OCI-LY1 (cell line): ENCODE measurements at regions not wholly inside any gene's neighbourhood (a gene's known extent, or its start where the extent isn't known, plus 50 kb on each side); places are given as distances from the start of the nearest gene placed in this dataset.

Experiments
- H2AFZ ChIP-seq: fragments of 200-600 bp; sonication (generic), shearing (Covaris generic); 2 replicates; pipeline ENCODE4 v1.6.0; 2014; ENCODE audit warnings: antibody characterized with exemption, mild to moderate bottlenecking, low read length
- H3F3A ChIP-seq: fragments of 200-600 bp; sonication (generic), shearing (Covaris generic); 2 replicates; pipeline ENCODE4 v1.6.0; 2014; ENCODE audit warnings: mild to moderate bottlenecking, antibody characterized with exemption, low read length, moderate library complexity; ENCODE audit not compliant: insufficient read depth
- H3K27ac ChIP-seq: fragments of 200-600 bp; sonication (generic); 2 replicates; pipeline ENCODE4 v1.5.1; 2014; ENCODE audit warnings: low read length, mixed run types, mild to moderate bottlenecking, low read depth; ENCODE audit not compliant: poor library complexity, severe bottlenecking
- H3K27me3 ChIP-seq: fragments of 200-600 bp; sonication (generic); 2 replicates; pipeline ENCODE4 v1.6.0; 2014; ENCODE audit warnings: antibody characterized with exemption, mild to moderate bottlenecking, low read length, moderate library complexity; ENCODE audit not compliant: insufficient read depth
- H3K36me3 ChIP-seq: fragments of 200-600 bp; sonication (generic); 2 replicates; pipeline ENCODE4 v1.6.1; 2014; ENCODE audit warnings: mild to moderate bottlenecking, antibody characterized with exemption, low read length, moderate library complexity, mixed read lengths; ENCODE audit not compliant: insufficient read depth
- H3K4me1 ChIP-seq: fragments of 200-600 bp; sonication (generic); 2 replicates; pipeline ENCODE4 v1.5.1; 2014; ENCODE audit warnings: mild to moderate bottlenecking, low read length, moderate library complexity; ENCODE audit not compliant: insufficient read depth, severe bottlenecking
- H3K4me2 ChIP-seq: fragments of 200-600 bp; sonication (generic), shearing (Covaris generic); 2 replicates; pipeline ENCODE4 v1.6.1; 2014; ENCODE audit warnings: low read length
- H3K4me3 ChIP-seq: fragments of 200-600 bp; sonication (generic); 2 replicates; pipeline ENCODE4 v1.5.1; 2014; ENCODE audit warnings: low read length, low read depth, mild to moderate bottlenecking, mixed read lengths; ENCODE audit not compliant: poor library complexity, severe bottlenecking
- H3K79me2 ChIP-seq: fragments of 200-600 bp; shearing (Covaris generic); 2 replicates; pipeline ENCODE4 v1.6.1; 2016; ENCODE audit warnings: mixed run types, low read length, mixed read lengths; ENCODE audit not compliant: insufficient read depth
- H3K9ac ChIP-seq: fragments of 200-600 bp; sonication (generic), shearing (Covaris generic); 2 replicates; pipeline ENCODE4 v1.6.1; 2014; ENCODE audit warnings: mild to moderate bottlenecking, low read length, mixed read lengths
- H3K9me2 ChIP-seq: fragments of 200-600 bp; sonication (generic), shearing (Covaris generic); 2 replicates; pipeline ENCODE4 v1.6.1; 2014; ENCODE audit warnings: low read depth, mild to moderate bottlenecking, low read length, mixed read lengths
- H3K9me3 ChIP-seq: fragments of 200-600 bp; shearing (Covaris generic); 2 replicates; pipeline ENCODE4 v1.6.1; 2014; ENCODE audit warnings: low read length, mixed read lengths
- H4K20me1 ChIP-seq: fragments of 200-600 bp; sonication (generic), shearing (Covaris generic); 2 replicates; pipeline ENCODE4 v1.6.0; 2016; ENCODE audit warnings: mild to moderate bottlenecking, low read length; ENCODE audit not compliant: insufficient read depth
- EZH2 ChIP-seq: fragments of 200-600 bp; sonication (generic), shearing (Covaris generic); IDR thresholded peaks from 2 replicates; pipeline ENCODE4 v1.8.0; 2017; ENCODE audit warnings: borderline replicate concordance, mixed run types, mild to moderate bottlenecking, antibody characterized with exemption, low read length, moderate library complexity, mixed read lengths
- TF ChIP-seq, protein P1 (sequence below): fragments of 200-600 bp; sonication (generic), shearing (Covaris generic); IDR thresholded peaks from 2 replicates; pipeline ENCODE4 v1.5.1; 2017; ENCODE audit warnings: mild to moderate bottlenecking, antibody characterized with exemption, low read length, moderate library complexity, mixed read lengths

DNA sequence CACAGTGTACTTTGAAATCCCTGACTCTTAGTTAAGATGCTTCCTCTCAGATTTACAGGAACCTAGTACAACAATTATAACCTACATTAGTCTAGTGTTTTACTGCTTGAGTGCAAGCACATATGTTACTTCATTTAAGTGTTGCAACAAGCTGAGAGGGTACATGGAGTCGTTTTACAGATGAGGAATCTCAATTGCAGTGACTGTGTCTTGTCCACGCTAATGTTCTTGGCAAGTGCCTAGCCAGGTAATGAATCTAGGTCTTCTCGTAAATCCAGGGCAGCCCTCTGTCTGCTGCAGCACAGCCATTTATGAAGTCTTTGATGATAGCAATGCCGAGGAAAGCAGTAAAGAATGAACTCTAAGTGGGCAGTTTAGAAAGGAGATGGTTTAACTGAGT is 384.4 kb upstream of the ARPP21 start:
- Histone ChIP-seq H3K36me3 (no peaks in the 10 kb centered on the region), H2AFZ (peak overlapping the region; percentile 83; the same call in 1 of the 2 replicates), H3K9me2 (no peaks in the 10 kb centered on the region), H3K79me2 (no peaks in the 10 kb centered on the region), H4K20me1 (no peaks in the 10 kb centered on the region), H3K4me2 (peak overlapping the region; percentile 6; the same call in 1 of the 2 replicates), H3K27ac (no peak overlapping the region), H3F3A (no peaks in the 10 kb centered on the region), H3K27me3 (no peaks in the 10 kb centered on the region), H3K4me1 (peaks cover 11% of the 10 kb centered on the region), H3K9ac (no peak overlapping the region), H3K9me3 (no peaks in the 10 kb centered on the region), H3K4me3 (no peak overlapping the region)
- TF ChIP-seq, protein P1, sequence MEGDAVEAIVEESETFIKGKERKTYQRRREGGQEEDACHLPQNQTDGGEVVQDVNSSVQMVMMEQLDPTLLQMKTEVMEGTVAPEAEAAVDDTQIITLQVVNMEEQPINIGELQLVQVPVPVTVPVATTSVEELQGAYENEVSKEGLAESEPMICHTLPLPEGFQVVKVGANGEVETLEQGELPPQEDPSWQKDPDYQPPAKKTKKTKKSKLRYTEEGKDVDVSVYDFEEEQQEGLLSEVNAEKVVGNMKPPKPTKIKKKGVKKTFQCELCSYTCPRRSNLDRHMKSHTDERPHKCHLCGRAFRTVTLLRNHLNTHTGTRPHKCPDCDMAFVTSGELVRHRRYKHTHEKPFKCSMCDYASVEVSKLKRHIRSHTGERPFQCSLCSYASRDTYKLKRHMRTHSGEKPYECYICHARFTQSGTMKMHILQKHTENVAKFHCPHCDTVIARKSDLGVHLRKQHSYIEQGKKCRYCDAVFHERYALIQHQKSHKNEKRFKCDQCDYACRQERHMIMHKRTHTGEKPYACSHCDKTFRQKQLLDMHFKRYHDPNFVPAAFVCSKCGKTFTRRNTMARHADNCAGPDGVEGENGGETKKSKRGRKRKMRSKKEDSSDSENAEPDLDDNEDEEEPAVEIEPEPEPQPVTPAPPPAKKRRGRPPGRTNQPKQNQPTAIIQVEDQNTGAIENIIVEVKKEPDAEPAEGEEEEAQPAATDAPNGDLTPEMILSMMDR, result no peak
- no peak for TF ChIP-seq EZH2

DNA sequence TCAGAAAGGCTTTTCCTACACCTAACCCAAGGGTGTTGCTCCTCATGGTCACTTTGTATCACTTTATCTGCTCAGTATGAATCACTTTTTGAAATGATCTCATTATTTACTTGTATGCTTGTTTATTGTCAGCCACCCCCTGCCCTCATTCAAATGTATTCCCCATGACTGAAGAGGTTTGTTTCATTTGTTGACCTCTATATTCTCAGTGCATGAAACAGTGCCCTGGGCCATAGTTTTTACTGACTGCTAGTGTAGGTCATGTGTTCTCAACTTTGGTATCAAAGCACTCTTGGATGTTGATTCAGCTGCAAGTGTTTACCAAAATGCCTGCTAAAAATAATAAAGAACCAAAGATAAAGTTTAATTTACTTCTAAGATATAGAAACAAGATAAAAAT is 381.7 kb upstream of the ARPP21 start:
- Histone ChIP-seq H3K9me2 (no peaks in the 10 kb centered on the region), H3K4me2 (no peak overlapping the region), H3K9ac (no peak overlapping the region), H3K4me3 (no peak overlapping the region), H3F3A (no peaks in the 10 kb centered on the region), H2AFZ (no peak overlapping the region), H4K20me1 (no peaks in the 10 kb centered on the region), H3K9me3 (no peaks in the 10 kb centered on the region), H3K27me3 (no peaks in the 10 kb centered on the region), H3K27ac (no peak overlapping the region), H3K36me3 (no peaks in the 10 kb centered on the region), H3K4me1 (peaks cover 11% of the 10 kb centered on the region), H3K79me2 (no peaks in the 10 kb centered on the region)
- TF ChIP-seq, protein P1, result no peak
- no peak for TF ChIP-seq EZH2

DNA sequence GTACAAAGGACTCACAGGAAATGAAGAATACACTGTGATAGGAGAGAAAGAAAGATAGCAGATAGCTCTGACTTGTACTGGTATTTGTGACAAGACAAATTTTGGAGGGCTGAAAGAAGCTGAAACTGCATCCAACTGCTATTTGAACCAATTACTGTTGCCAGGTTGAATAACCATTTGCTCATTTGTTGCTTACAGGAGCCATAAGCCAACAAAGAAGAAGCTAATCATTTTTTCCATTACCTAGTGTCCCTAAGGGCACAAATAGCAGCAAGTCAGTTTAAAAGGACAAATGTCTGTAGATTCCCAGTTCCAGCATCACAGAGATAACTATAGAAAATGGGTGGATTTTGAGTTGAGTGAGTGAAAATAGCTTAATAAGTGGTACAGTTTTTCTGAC is 376.9 kb upstream of the ARPP21 start:
- Histone ChIP-seq H3K4me3 (no peak overlapping the region), H3K27me3 (no peaks in the 10 kb centered on the region), H3K9me3 (no peaks in the 10 kb centered on the region), H3K4me1 (no peaks in the 10 kb centered on the region), H3K4me2 (no peak overlapping the region), H3K27ac (no peak overlapping the region), H3F3A (no peaks in the 10 kb centered on the region), H3K36me3 (no peaks in the 10 kb centered on the region), H2AFZ (no peak overlapping the region), H4K20me1 (no peaks in the 10 kb centered on the region), H3K79me2 (no peaks in the 10 kb centered on the region), H3K9me2 (no peaks in the 10 kb centered on the region), H3K9ac (no peak overlapping the region)
- TF ChIP-seq EZH2, result no peak
- TF ChIP-seq, protein P1, result no peak
